ENCODE measurements at regions not wholly inside any gene's neighbourhood (a gene's known extent, or its start where the extent isn't known, plus 50 kb on each side); places are given as distances from the start of the nearest gene placed in this dataset.
"Not testable (repeated sequence)": the region's sequence is repeated elsewhere in the genome, so short reads cannot be mapped to it uniquely, and the experiment has no call there.

DNA sequence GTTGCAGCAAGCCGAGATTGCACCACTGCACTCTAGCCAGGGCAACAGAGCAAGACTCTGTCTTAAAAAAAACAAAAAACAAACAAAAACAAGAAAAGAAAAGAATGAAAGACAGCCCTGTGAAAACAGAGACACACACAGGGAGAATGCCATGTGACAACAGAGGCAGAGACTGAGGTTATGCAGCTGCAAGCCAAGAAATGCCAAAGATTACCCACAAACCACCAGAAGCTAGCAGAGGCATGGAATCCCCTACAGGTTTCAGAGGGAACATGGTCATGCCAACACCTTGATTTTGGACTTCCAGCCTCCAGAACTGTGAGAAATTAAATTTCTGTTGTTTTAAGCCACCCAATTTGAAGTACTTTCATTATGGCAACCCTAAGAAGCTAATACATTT is 138.5 kb downstream of the MRPL57 start:
- TF ChIP-seq POLR2A (IDR thresholded peaks at IDR 0.05; ENCODE audit: low read length); GATA1 (IDR thresholded peaks at IDR 0.05; ENCODE audit: low read depth, low read length): not testable (repeated sequence)
